Stimulated activated CD4-positive, alpha-beta T cell treated with anti-CD3 and anti-CD28 coated beads, Interleukin-1b, Interleukin-23, amount 100 ng/mL, for 4 hours (primary cell): ENCODE measurements at regions not wholly inside any gene's neighbourhood (a gene's known extent, or its start where the extent isn't known, plus 50 kb on each side); places are given as distances from the start of the nearest gene placed in this dataset.
"Not testable (repeated sequence)": the region's sequence is repeated elsewhere in the genome, so short reads cannot be mapped to it uniquely, and the experiment has no call there.

Experiments used
- DNase-seq, 2 donors: peaks; one replicate each; pipeline ENCODE4 v3.0.0-alpha.2; 2020; ENCODE audit warnings: low read depth in 2 of 2

- DNase-seq: no peak
Measured at GRCh38 chr10:63077800-63078199, 55.3 kb upstream of the NRBF2 start.

DNA sequence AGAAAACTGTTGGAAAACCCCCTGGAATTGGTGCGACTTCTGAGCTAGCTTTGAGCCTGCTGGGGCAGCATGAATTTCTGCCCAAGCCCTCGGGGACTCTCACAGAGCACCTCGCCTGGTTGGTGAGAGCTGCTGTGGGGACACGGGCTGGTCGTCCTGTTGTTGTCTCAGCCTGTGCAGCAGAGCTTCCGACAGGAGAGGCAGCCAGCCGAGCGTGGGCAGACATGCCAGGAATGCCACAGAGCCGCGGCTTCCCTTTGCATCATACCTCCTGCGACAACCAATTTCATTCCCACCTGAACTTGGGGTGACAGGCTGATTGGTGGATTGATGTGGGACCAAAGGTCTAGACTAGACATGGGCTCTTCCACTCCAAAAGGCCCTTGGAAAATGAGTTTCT lies 60.2 kb upstream of the NRBF2 start:
- DNase-seq: no peak

- no peak for DNase-seq
Measured at GRCh38 chr10:63071145-63071544, 62.0 kb upstream of the NRBF2 start.

DNA sequence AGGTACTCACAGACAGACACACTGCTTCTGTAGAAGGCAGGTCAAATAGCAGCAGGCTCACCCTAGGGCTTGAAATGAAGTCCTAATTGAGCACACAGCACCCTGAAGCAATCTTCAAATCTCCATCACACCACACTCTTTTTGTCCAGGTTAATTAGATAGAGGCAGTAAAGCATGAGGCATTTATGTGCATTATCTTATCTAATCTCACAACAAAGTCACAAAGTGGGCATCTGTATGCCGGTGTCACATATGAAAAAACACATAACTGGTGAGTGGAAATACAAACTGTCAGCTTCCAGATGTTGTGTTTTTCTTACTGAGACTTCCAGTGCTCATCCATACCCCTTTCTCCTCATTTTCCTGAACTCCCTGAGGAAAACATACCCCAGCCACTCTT lies 63.8 kb upstream of the NRBF2 start:
- DNase-seq: no peak

DNA sequence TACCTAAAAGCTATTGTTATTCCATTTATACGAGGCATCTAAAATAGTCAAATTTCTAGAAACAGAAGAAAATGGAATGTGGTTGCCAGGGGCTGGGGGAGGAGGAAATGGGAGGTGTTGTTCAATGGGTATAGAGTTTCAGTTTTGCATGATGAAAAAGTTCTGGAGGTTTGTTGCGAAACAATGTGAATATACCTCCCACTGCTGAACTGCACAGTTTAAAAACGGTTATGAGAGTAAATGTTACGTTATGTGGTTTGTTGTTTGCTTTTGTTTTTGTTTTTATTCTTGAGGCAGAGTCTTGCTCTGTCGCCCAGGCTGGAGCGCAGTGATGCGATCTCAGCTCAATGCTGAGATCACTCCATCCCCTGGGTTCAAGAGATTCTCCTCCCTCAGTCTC lies 64.9 kb upstream of the NRBF2 start:
- no peak for DNase-seq

GRCh38 chr10:63066606-63067005 lies 66.5 kb upstream of the NRBF2 start:
- DNase-seq: no peak

DNA sequence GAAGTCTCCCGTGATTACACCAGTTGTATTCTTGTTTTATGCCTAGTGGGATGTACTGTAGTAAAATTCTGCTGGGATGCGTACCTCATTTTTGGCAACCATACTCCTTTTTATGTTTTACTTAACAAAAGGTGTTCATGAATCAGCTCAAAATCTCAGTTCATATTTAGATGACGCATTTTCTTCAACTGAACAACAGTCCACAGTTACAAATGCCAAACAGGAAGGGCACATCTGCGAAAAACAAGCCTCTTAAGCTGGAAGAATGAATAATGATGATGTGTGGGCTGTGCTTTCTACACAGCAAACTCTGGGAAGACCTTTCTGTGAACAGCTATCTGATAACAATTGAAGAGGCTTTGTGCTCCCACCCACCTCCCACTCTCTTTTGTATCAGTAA lies 68.4 kb upstream of the NRBF2 start:
- DNase-seq: no peak

- no peak for DNase-seq
Measured at GRCh38 chr10:63058236-63058635, 74.9 kb upstream of the NRBF2 start.

GRCh38 chr10:63057509-63057908 lies 75.6 kb upstream of the NRBF2 start:
- no peak for DNase-seq

DNA sequence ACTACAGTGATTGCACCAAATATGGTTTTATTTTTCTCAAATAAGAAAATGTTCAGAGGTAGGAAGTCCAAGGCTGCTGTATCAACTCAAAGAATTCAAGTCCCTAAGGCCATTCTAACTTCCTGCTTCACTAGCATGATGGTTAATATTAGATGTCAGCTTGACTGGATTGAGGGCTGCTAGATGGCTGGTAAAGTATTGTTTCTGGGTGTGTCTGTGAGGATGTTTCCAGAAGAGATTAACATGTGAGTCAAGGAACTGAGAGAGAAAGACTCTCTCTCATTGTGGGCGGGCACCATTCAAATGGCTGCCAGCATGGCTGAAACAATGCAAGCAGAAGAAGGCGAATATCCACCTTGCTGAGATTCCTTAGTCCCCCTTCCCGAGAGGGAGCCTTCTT lies 77.4 kb upstream of the NRBF2 start:
- DNase-seq: no peak

DNA sequence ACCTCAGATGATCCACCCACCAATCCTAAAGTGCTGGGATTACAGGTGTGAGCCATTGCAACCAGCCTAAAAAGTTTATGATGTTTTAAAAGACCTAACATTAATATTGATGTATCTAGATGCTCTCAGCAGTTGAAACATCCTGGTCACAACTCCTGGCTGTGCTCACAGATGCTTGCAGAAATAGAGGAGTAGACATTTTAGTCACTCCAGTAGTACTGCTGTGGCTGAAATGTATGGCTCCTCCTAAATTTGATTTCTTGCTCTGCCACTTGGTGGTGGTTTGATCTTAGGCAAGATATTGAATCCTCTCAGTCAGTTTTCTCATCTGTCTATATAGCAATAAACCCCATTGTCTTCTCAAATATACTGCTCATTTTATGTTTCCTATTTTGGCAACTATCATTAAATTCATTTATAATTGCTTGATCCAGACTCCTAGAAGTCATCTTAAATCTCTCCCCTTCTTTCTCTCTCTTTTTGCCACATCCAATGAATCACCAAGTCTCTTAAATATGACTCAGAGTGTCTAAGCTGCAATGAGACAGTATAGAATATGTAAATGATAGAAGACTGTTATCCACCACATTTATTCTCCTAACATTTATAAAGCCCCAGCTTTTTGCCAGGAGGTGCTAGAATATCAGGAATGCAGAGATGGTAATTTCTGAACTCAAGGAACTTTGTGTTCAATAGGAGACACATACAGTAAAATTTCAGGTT lies 78.1 kb upstream of the NRBF2 start:
- DNase-seq: no peak

DNA sequence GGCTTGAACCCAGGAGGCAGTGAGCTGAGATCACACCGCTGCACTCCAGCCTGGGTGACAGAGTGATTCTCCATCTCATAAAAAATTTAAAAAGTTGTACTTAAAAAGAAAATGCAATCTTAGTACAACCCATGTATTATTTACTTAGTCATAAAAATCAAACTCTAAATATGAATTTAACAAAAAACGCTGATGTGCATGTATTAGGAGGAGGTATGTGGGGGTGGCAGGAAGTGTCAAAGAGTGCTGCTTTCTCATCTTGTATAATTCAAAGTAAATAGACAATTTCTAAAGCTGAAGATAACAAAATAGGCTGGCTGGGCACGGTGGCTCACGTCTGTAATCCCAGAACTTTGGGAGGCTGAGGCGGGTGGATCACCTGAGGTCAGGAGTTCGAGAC lies 81.0 kb upstream of the NRBF2 start:
- DNase-seq: no peak

DNA sequence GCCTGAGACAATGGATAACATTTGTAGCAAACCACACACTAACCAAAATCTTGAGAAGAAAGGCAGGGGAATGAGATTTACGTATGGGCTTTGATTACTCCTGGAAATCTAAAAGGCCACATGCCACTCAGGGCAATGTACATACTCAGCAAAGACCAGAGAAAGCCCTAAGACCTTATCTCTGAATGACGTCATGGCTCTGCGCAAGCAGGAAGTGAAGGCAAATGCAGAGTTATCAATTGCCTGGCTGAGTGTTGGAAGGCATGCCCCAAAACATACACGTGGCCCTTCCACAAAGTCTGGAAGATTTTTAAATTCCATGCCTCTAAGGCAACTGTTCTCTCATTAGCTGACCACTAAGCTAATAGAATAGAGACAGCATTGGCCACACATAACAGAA lies 90.9 kb upstream of the NRBF2 start:
- no peak for DNase-seq

- not testable (repeated sequence) for DNase-seq
Measured at GRCh38 chr10:63033616-63034185, 99.4 kb upstream of the NRBF2 start.

- DNase-seq: no peak
Measured at GRCh38 chr10:63030536-63030935, 102.6 kb upstream of the NRBF2 start.

GRCh38 chr10:63027531-63027930 lies 105.6 kb upstream of the NRBF2 start:
- DNase-seq: no peak

DNA sequence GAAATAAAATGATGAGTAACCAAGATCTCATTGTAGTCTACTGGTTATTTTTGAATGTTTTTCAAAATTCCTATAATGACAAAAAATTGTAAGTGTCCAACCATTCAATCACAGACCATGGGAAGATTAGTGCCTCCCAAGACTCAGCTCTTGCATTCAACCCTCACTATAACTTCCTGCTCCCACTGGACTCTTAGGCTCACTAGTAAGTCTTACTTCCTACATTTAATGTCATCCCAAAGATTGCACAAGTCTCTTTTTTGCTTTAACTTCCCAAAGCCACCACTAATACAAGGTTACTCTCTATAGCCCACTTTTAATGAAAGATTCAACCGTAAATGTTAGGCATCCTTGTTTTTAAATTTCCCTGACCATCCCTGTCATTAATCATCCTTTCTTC lies 111.9 kb upstream of the NRBF2 start:
- DNase-seq: no peak

DNA sequence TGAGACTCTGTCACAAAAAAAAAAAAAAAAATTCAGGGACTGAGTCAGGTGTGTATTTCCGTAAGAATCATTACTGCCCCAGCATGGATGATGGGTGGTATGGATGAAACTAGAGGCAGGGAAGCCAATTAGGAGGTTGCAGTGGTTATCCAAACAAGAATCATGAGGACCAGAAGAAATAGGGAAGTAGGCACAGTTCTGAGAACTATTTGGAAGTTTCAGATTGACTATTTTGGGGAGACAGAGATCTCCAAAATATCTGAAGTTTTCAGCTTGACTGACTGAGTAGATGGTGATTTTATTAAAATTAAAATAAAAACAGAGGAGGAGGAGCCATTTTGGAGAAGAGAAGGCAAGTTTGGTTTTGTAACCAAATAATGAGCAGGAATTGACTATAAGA lies 119.4 kb upstream of the NRBF2 start:
- no peak for DNase-seq

DNA sequence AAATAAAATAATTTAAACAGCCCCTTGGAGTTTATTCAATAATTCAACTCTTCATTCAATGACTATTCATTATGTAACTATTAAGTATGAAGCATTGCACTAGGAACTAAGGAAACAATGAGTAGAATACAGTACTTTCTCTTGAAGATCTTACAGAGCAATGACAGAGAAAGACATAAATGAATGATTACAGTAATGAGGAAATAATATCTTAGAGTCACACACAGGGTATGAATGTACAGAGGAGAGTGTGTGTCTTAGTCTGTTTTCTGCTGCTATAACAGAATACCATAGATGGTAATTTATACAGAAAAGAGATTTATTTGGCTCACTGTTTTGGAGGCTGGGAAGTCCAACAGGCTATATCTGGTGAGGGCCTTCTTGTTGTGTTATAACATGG lies 120.5 kb upstream of the NRBF2 start:
- no peak for DNase-seq

DNA sequence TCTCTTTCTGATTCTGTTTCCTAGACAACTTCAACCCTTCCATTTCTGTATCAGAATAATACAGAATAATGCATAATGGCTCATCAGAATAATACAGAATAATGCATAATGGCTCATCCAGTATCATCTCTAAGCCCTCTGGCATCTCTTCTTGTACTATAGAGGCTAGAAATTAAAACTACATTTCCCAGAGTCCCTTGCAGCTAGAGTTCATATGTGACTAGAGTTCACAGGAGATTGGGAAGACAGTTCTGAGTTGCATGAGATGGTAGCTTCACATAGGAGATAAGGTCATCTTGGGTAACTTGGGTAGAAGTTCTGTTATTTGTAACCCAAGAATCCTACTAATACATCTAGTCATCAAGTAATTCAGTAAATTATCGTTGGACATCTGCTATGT lies 122.9 kb upstream of the NRBF2 start:
- no peak for DNase-seq

GRCh38 chr10:63008491-63008890 lies 124.6 kb upstream of the NRBF2 start:
- no peak for DNase-seq

DNA sequence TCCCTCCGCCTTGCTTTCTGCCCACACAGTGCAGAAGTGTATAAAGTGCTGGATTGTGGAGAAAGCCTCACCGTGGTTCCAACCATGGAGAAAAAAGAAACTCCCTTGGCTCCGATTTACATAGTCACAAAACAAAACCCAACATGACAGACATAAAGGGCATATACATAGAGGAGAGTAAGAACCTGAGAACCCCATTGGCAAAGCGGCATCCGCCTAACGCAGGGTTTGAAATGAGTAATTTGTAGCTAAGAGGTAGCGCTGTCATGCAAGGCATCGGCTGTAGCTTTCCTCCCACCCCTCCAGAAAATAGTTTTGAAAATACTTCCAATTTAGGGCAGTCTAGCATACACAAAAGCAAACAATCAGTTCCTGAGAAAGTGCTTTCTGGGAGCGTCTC lies 126.0 kb upstream of the NRBF2 start:
- no peak for DNase-seq

DNA sequence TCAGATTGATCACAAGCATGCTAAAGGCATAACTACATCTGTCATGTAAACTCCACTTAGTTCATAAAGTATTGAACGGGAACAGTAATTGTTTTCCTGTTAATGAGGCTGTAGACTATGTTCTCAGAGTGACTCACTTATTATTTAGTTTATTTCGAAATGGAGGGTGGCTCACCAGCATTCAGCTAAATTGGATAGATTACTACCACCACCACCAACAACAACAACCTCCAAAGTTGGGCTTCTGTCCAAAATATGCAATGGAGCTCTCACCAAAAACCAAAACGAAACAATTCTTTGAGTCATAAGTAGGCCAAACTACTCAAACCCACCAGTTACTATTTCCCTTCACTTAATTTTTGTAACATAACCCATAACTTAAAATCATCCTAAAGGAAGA lies 127.9 kb upstream of the NRBF2 start:
- no peak for DNase-seq

DNA sequence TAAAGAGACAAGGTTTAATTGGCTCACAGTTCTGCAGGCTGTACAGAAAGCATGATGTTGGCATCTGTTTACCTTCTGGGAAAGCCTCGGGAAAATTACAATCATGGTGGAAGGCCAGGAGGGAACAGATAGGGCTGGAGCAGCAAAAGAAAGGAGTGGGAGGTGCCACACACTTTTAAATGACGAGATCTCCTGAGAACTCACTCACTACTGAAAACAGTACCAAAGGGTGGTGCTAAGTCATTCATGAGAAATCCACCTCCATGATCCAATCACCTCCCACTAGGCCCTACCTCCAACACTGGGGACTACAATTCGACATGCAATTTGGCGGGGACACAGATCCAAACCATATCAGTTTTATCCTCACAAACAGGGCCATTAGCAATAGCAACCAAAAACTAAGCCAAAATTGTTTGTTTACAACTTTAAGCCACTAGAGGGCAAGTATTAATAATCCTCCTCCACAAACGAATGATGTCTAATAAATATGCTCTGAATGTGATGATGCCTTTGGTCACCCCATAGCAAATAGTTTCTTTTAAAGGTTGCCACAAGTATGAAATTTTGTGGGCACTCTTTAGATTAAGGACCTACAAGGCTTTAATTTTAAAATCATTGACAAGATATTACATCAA lies 129.2 kb upstream of the NRBF2 start:
- no peak for DNase-seq
